ENCODE measurements at regions not wholly inside any gene's neighbourhood (a gene's known extent, or its start where the extent isn't known, plus 50 kb on each side); places are given as distances from the start of the nearest gene placed in this dataset.

- no peak for DNase-seq (ENCODE audit: low spot score)
Measured at GRCh38 chr7:106957766-106958165, 86.7 kb upstream of the PRKAR2B start.

- DNase-seq (ENCODE audit: low spot score): peak; percentile 46
Measured at GRCh38 chr7:106959753-106960152, 84.8 kb upstream of the PRKAR2B start.

- no peak for DNase-seq (ENCODE audit: low spot score)
Measured at GRCh38 chr7:106962751-106963150, 81.8 kb upstream of the PRKAR2B start.

- DNase-seq (ENCODE audit: low spot score): no peak
Measured at GRCh38 chr7:106964466-106964865, 80.0 kb upstream of the PRKAR2B start.

GRCh38 chr7:106965108-106965507 lies 79.4 kb upstream of the PRKAR2B start:
- DNase-seq (ENCODE audit: low spot score): no peak

GRCh38 chr7:106966121-106966520 lies 78.4 kb upstream of the PRKAR2B start:
- DNase-seq (ENCODE audit: low spot score): no peak

GRCh38 chr7:106968160-106968559 lies 76.3 kb upstream of the PRKAR2B start:
- no peak for DNase-seq (ENCODE audit: low spot score)

GRCh38 chr7:106978425-106979420 lies 65.8 kb upstream of the PRKAR2B start:
- no peak for DNase-seq (ENCODE audit: low spot score)

GRCh38 chr7:106979551-106980357 lies 64.8 kb upstream of the PRKAR2B start:
- DNase-seq (ENCODE audit: low spot score): no peak

GRCh38 chr7:106980358-106980685 lies 64.2 kb upstream of the PRKAR2B start:
- DNase-seq (ENCODE audit: low spot score): no peak

- DNase-seq (ENCODE audit: low spot score): no peak
Measured at GRCh38 chr7:106982415-106982814, 62.1 kb upstream of the PRKAR2B start.

GRCh38 chr7:106984034-106984433 lies 60.5 kb upstream of the PRKAR2B start:
- DNase-seq (ENCODE audit: low spot score): no peak

GRCh38 chr7:106986450-106986977 lies 58.0 kb upstream of the PRKAR2B start:
- DNase-seq (ENCODE audit: low spot score): no peak

- DNase-seq (ENCODE audit: low spot score): no peak
Measured at GRCh38 chr7:106987777-106988176, 56.7 kb upstream of the PRKAR2B start.

GRCh38 chr7:106992511-106992910 lies 52.0 kb upstream of the PRKAR2B start:
- no peak for DNase-seq (ENCODE audit: low spot score)

All from HuH-7 (cell line).